HCT116 (cell line): ENCODE measurements at regions not wholly inside any gene's neighbourhood (a gene's known extent, or its start where the extent isn't known, plus 50 kb on each side); places are given as distances from the start of the nearest gene placed in this dataset.
A peak's percentile ranks its signal among the peaks of the same experiment; 100 is the strongest.

ENCODE experiments used
- ATAC-seq: fragments of 200-7000 bp; cut with Tn5 transposase; 2 replicates; pipeline ENCODE4 v1.9.1; 2020; ENCODE audit warnings: mild to moderate bottlenecking, moderate library complexity
- BruUV-seq: library from RNA; stranded (reverse); fragments of 400-500 nt; replicated peaks from 2 replicates; lab custom pipeline; 2021; lab: Mats Ljungman, UMichigan
- CTCF ChIA-PET: fragments of 300-600 bp; sonication (Branson Sonifier 250); formaldehyde crosslinking; loops from one replicate; lab custom pipeline; 2021; ENCODE audit warnings: antibody characterized with exemption; lab: Charles Lee
- POLR2A ChIA-PET: fragments of 300-600, 350-600 bp; sonication (Branson Sonifier 250); formaldehyde crosslinking; loops from one replicate; lab custom pipeline; 2021; ENCODE audit warnings: antibody characterized with exemption; lab: Charles Lee
- RAD21 ChIA-PET, 2 experiments: fragments of 300-600 bp; sonication (Branson Sonifier 250); formaldehyde crosslinking; loops; one replicate each; lab custom pipeline; 2023; ENCODE audit warnings: low total read pairs in 2 of 2; ENCODE audit not compliant: uncharacterized antibody in 2 of 2, unreplicated experiment in 2 of 2, low non-redundant PET in 1 of 2; lab: Charles Lee
- DNase-seq: peaks from one replicate; pipeline ENCODE4 v3.0.0-alpha.2; 2010; ENCODE audit warnings: low read depth, low spot score
- H2AFZ ChIP-seq: fragments of 200-600 bp; shearing (Covaris generic), sonication (generic); 2 replicates; pipeline ENCODE4 v1.6.1; 2017; ENCODE audit warnings: low read depth, mixed run types, mixed read lengths, antibody characterized with exemption, low read length; ENCODE audit not compliant: poor library complexity, severe bottlenecking
- H3K27ac ChIP-seq: 2 replicates; pipeline ENCODE4 v1.5.1; 2012; ENCODE audit warnings: low read depth, low read length
- H3K27me3 ChIP-seq: fragments of 200-600 bp; sonication (generic); 2 replicates; pipeline ENCODE4 v1.6.1; 2016; ENCODE audit warnings: mixed run types, low read length, mixed read lengths; ENCODE audit not compliant: insufficient read depth
- H3K36me3 ChIP-seq, 2 experiments: fragments of 200-500 bp in 1 of 2; fragments of 200-600 bp in 1 of 2; sonication (Bioruptor generic) in 1 of 2; sonication (generic) in 1 of 2; 2 replicates each; pipeline versions ENCODE4 v1.5.1 to v1.6.1; 2014 to 2016; ENCODE audit warnings: low read length in 2 of 2, inconsistent platforms in 1 of 2, mixed read lengths in 1 of 2, mixed run types in 1 of 2; ENCODE audit not compliant: insufficient read depth in 2 of 2, control insufficient read depth in 1 of 2
- H3K4me1 ChIP-seq, 2 experiments: fragments of 200-600 bp in 1 of 2; sonication (generic) in 1 of 2; 2 replicates each; pipeline versions ENCODE4 v1.5.1 to v1.6.1; 2012 to 2017; ENCODE audit warnings: low read length in 2 of 2, inconsistent platforms in 1 of 2, mild to moderate bottlenecking in 1 of 2, mixed read lengths in 1 of 2, mixed run types in 1 of 2, moderate library complexity in 1 of 2; ENCODE audit not compliant: insufficient read depth in 2 of 2, control insufficient read depth in 1 of 2
- H3K4me2 ChIP-seq: fragments of 200-600 bp; sonication (generic); 2 replicates; pipeline ENCODE4 v1.6.1; 2017; ENCODE audit warnings: mixed run types, low read length, mixed read lengths
- H3K4me3 ChIP-seq, 2 experiments: fragments of 200-600 bp in 1 of 2; sonication (generic) in 1 of 2; replicated peaks in 1 of 2; 2 replicates each; pipeline ENCODE4 v1.5.1; 2011 to 2016; ENCODE audit warnings: low read length in 2 of 2, control low read depth in 1 of 2, low read depth in 1 of 2, mild to moderate bottlenecking in 1 of 2, mixed read lengths in 1 of 2, mixed run types in 1 of 2
- H3K79me2 ChIP-seq: fragments of 200-600 bp; sonication (generic); 2 replicates; pipeline ENCODE4 v1.6.1; 2017; ENCODE audit warnings: mild to moderate bottlenecking, mixed run types, low read length, moderate library complexity, mixed read lengths; ENCODE audit not compliant: insufficient read depth
- H3K9ac ChIP-seq: fragments of 200-600 bp; sonication (generic); 2 replicates; pipeline ENCODE4 v1.6.1; 2016; ENCODE audit warnings: low read length, mixed read lengths
- H3K9me2 ChIP-seq: fragments of 200-600 bp; sonication (generic), shearing (Covaris generic); 2 replicates; pipeline ENCODE4 v1.6.1; 2017; ENCODE audit warnings: mixed run types, mild to moderate bottlenecking, moderate library complexity; ENCODE audit not compliant: insufficient read depth
- H3K9me3 ChIP-seq, 2 experiments: fragments of 200-500 bp in 1 of 2; fragments of 200-600 bp in 1 of 2; sonication (Bioruptor generic) in 1 of 2; sonication (generic) in 1 of 2; 2 replicates each; pipeline ENCODE4 v1.6.1; 2014 to 2017; ENCODE audit warnings: low read length in 2 of 2, mixed read lengths in 2 of 2, inconsistent platforms in 1 of 2, low read depth in 1 of 2, mild to moderate bottlenecking in 1 of 2, mixed run types in 1 of 2, moderate library complexity in 1 of 2; ENCODE audit not compliant: control insufficient read depth in 1 of 2, insufficient read depth in 1 of 2
- H4K20me1 ChIP-seq: fragments of 200-600 bp; sonication (generic), shearing (Covaris generic); 2 replicates; pipeline ENCODE4 v1.6.1; 2017; ENCODE audit warnings: mixed run types, mild to moderate bottlenecking, moderate library complexity; ENCODE audit not compliant: insufficient read depth
- EZH2phosphoT487 ChIP-seq: fragments of 200-600 bp; IDR thresholded peaks from 2 replicates; pipeline ENCODE4 v1.6.1; 2018; ENCODE audit warnings: antibody characterized with exemption, borderline replicate concordance
- FOSL1 ChIP-seq: IDR thresholded peaks from 2 replicates; pipeline ENCODE4 v1.6.1; 2012; ENCODE audit warnings: low read depth
- POLR2A ChIP-seq: IDR thresholded peaks from 2 replicates; pipeline ENCODE4 v1.7.0; 2011; ENCODE audit warnings: borderline replicate concordance; ENCODE audit not compliant: insufficient read depth, insufficient read length; ENCODE audit errors: extremely low read depth
- POLR2AphosphoS5 ChIP-seq: IDR thresholded peaks from 2 replicates; pipeline ENCODE4 v1.6.1; 2011; ENCODE audit warnings: mild to moderate bottlenecking, low read depth, low read length, moderate library complexity
- RAD21 ChIP-seq: IDR thresholded peaks from 2 replicates; pipeline ENCODE4 v1.6.1; 2012; ENCODE audit warnings: low read depth, mild to moderate bottlenecking
- SRF ChIP-seq: IDR thresholded peaks from 2 replicates; pipeline ENCODE4 v1.6.1; 2012; ENCODE audit warnings: low read depth
- TCF7L2 ChIP-seq: IDR thresholded peaks from 2 replicates; pipeline ENCODE4 v1.7.0; 2011; ENCODE audit warnings: borderline replicate concordance, inconsistent platforms; ENCODE audit not compliant: insufficient read depth, insufficient read length; ENCODE audit errors: extremely low read depth
- YY1 ChIP-seq: IDR thresholded peaks from 2 replicates; pipeline ENCODE4 v1.6.1; 2011; ENCODE audit warnings: low read length, low read depth, moderate library complexity, mild to moderate bottlenecking; ENCODE audit not compliant: insufficient replicate concordance; ENCODE audit errors: extremely low read depth
- ZFX ChIP-seq: fragments of 450-650 bp; IDR thresholded peaks from 2 replicates; pipeline ENCODE4 v1.6.1; 2017
- ZNF274 ChIP-seq: fragments of 200-500 bp; sonication (Bioruptor generic); IDR thresholded peaks from 2 replicates; pipeline ENCODE4 v1.6.1; 2014; ENCODE audit warnings: mild to moderate bottlenecking, low read depth, low read length, inconsistent platforms
- intact Hi-C: fragments of 100-400 bp; cut with micrococcal nuclease; formaldehyde crosslinking; loops from 2 replicates; pipeline ENCODE4 v1.10.0; 2022
- TF ChIP-seq, protein P1 (sequence below): IDR thresholded peaks from 2 replicates; pipeline ENCODE4 v1.6.1; 2012
- TF ChIP-seq, protein P2 (sequence below): IDR thresholded peaks from 2 replicates; pipeline ENCODE4 v1.6.1; 2012; ENCODE audit warnings: low read depth
- TF ChIP-seq, protein P3 (sequence below): IDR thresholded peaks from 2 replicates; pipeline ENCODE4 v1.6.1; 2012

DNA sequence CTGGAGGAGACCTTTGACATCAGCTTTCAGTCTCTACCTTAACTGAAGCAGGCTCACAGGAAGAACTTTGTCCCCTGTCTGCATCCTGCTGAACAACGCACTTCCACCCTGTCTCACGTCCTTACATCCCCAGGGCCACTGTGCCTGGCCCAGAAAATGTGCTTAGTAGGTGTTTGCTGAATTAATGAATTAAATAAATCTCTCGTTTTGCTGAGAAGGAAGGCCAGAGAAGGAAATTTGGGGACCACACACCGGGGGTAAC, 54.3 kb upstream of the CREB3L1 start:
- ChIA-PET RAD21 (no interaction called here), POLR2A (no interaction called here), CTCF (no interaction called here)
- Histone ChIP-seq H3K36me3 (no peaks in the 10 kb centered on the region), H3K9me3 (no peaks in the 10 kb centered on the region), H3K79me2 (no peaks in the 10 kb centered on the region), H3K9ac (no peak overlapping the region), H3K27me3 (no peaks in the 10 kb centered on the region), H2AFZ (peak overlapping the region; percentile 4), H3K4me1 (peaks cover 0 to 4% of the 10 kb centered on the region in 2 experiments; a peak in 1 of 4 replicates), H3K4me3 (no peak overlapping the region), H4K20me1 (no peaks in the 10 kb centered on the region), H3K27ac (no peak overlapping the region), H3K9me2 (no peaks in the 10 kb centered on the region), H3K4me2 (no peak overlapping the region)
- intact Hi-C loops, result no loop called here
- no peak for ATAC-seq
- no peak for DNase-seq
- no peak for TF ChIP-seq ZNF274
- TF ChIP-seq, protein P1, sequence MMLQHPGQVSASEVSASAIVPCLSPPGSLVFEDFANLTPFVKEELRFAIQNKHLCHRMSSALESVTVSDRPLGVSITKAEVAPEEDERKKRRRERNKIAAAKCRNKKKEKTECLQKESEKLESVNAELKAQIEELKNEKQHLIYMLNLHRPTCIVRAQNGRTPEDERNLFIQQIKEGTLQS, result no peak
- TF ChIP-seq, protein P2, sequence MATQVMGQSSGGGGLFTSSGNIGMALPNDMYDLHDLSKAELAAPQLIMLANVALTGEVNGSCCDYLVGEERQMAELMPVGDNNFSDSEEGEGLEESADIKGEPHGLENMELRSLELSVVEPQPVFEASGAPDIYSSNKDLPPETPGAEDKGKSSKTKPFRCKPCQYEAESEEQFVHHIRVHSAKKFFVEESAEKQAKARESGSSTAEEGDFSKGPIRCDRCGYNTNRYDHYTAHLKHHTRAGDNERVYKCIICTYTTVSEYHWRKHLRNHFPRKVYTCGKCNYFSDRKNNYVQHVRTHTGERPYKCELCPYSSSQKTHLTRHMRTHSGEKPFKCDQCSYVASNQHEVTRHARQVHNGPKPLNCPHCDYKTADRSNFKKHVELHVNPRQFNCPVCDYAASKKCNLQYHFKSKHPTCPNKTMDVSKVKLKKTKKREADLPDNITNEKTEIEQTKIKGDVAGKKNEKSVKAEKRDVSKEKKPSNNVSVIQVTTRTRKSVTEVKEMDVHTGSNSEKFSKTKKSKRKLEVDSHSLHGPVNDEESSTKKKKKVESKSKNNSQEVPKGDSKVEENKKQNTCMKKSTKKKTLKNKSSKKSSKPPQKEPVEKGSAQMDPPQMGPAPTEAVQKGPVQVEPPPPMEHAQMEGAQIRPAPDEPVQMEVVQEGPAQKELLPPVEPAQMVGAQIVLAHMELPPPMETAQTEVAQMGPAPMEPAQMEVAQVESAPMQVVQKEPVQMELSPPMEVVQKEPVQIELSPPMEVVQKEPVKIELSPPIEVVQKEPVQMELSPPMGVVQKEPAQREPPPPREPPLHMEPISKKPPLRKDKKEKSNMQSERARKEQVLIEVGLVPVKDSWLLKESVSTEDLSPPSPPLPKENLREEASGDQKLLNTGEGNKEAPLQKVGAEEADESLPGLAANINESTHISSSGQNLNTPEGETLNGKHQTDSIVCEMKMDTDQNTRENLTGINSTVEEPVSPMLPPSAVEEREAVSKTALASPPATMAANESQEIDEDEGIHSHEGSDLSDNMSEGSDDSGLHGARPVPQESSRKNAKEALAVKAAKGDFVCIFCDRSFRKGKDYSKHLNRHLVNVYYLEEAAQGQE, result no peak
- no peak for TF ChIP-seq POLR2AphosphoS5
- TF ChIP-seq SRF, result no peak
- TF ChIP-seq RAD21, result no peak
- TF ChIP-seq ZFX, result no peak
- no peak for TF ChIP-seq YY1
- no peak for TF ChIP-seq POLR2A
- no peak for TF ChIP-seq TCF7L2
- no peak for TF ChIP-seq FOSL1
- TF ChIP-seq EZH2phosphoT487, result no peak
- TF ChIP-seq, protein P3, sequence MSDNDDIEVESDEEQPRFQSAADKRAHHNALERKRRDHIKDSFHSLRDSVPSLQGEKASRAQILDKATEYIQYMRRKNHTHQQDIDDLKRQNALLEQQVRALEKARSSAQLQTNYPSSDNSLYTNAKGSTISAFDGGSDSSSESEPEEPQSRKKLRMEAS, result no peak
- no TSS peak for BruUV-seq
